WTC11 (cell line): ENCODE measurements at regions not wholly inside any gene's neighbourhood (a gene's known extent, or its start where the extent isn't known, plus 50 kb on each side); places are given as distances from the start of the nearest gene placed in this dataset.

ENCODE experiments used
- ATAC-seq: fragments of 200-7000 bp; cut with Tn5 transposase; 2 replicates; pipeline ENCODE4 v1.10.0; 2021; ENCODE audit warnings: mild to moderate bottlenecking, moderate library complexity
- CTCF ChIA-PET: fragments of 300-600 bp; sonication (Branson Sonifier 250); formaldehyde crosslinking; loops from one replicate; lab custom pipeline; 2021; ENCODE audit warnings: antibody characterized with exemption; lab: Charles Lee
- POLR2A ChIA-PET: fragments of 350-600 bp; sonication (Branson Sonifier 250); formaldehyde crosslinking; loops from one replicate; lab custom pipeline; 2021; ENCODE audit warnings: antibody characterized with exemption; lab: Charles Lee
- DNase-seq: peaks from one replicate; pipeline ENCODE4 v3.0.0; 2021; ENCODE audit warnings: low spot score
- H3K27ac Mint-ChIP-seq: 2 replicates; pipeline ENCODE4 v1.8.0; 2021; ENCODE audit warnings: mixed read lengths
- H3K27me3 Mint-ChIP-seq: 2 replicates; pipeline ENCODE4 v1.8.0; 2021; ENCODE audit warnings: low read depth, mild to moderate bottlenecking, moderate library complexity, mixed read lengths
- H3K36me3 Mint-ChIP-seq: 2 replicates; pipeline ENCODE4 v1.8.0; 2021; ENCODE audit warnings: mixed read lengths
- H3K4me1 Mint-ChIP-seq: 2 replicates; pipeline ENCODE4 v1.8.0; 2022; ENCODE audit warnings: mixed read lengths
- H3K4me3 Mint-ChIP-seq: 2 replicates; pipeline ENCODE4 v1.8.0; 2021; ENCODE audit warnings: mild to moderate bottlenecking, moderate library complexity, mixed read lengths
- H3K9me3 Mint-ChIP-seq: 2 replicates; pipeline ENCODE4 v1.8.0; 2021; ENCODE audit warnings: mixed read lengths
- CBFB ChIP-seq: sonication (generic); formaldehyde crosslinking; IDR thresholded peaks from 2 replicates; pipeline ENCODE4 v1.8.1; 2022; ENCODE audit warnings: mild to moderate bottlenecking, low read depth, missing genetic modification reagents
- EMX1 ChIP-seq: fragments of 250-450 bp; sonication (Bioruptor Pico); IDR thresholded peaks from 2 replicates; pipeline ENCODE4 v1.8.0; 2021; ENCODE audit warnings: mild to moderate bottlenecking
- GTF2I ChIP-seq: fragments of 250-450 bp; sonication (Bioruptor Pico); conservative IDR thresholded peaks from 2 replicates; pipeline ENCODE4 v1.4.0; 2021; ENCODE audit warnings: mild to moderate bottlenecking
- KAT7 ChIP-seq: sonication (generic); formaldehyde crosslinking; IDR thresholded peaks from 2 replicates; pipeline ENCODE4 v1.8.1; 2023; ENCODE audit warnings: missing genetic modification reagents, mild to moderate bottlenecking, borderline replicate concordance
- MYBL2 ChIP-seq: sonication (generic); formaldehyde crosslinking; IDR thresholded peaks from 2 replicates; pipeline ENCODE4 v1.8.1; 2023; ENCODE audit warnings: mild to moderate bottlenecking, moderate library complexity, missing genetic modification reagents
- NFE2L1 ChIP-seq: sonication (generic); formaldehyde crosslinking; IDR thresholded peaks from 2 replicates; pipeline ENCODE4 v1.8.1; 2023; ENCODE audit warnings: missing genetic modification reagents
- NFYB ChIP-seq: sonication (generic); formaldehyde crosslinking; conservative IDR thresholded peaks from 2 replicates; pipeline ENCODE4 v1.8.0; 2022; ENCODE audit warnings: low read depth, missing genetic modification reagents
- NR3C1 ChIP-seq: sonication (generic); formaldehyde crosslinking; conservative IDR thresholded peaks from 2 replicates; pipeline ENCODE4 v1.8.1; 2023; ENCODE audit warnings: low read depth, mild to moderate bottlenecking, missing genetic modification reagents
- PRRX2 ChIP-seq: fragments of 250-450 bp; sonication (Bioruptor Pico); IDR thresholded peaks from 2 replicates; pipeline ENCODE4 v1.8.0; 2021; ENCODE audit warnings: mild to moderate bottlenecking
- ZNF317 ChIP-seq: sonication (generic); formaldehyde crosslinking; IDR thresholded peaks from 2 replicates; pipeline ENCODE4 v1.8.1; 2023; ENCODE audit warnings: low read depth, mild to moderate bottlenecking, moderate library complexity, missing genetic modification reagents, borderline replicate concordance
- ZNF416 ChIP-seq: fragments of 250-450 bp; sonication (Bioruptor Pico); IDR thresholded peaks from 2 replicates; pipeline ENCODE4 v1.9.0; 2021; ENCODE audit warnings: mild to moderate bottlenecking, inconsistent platforms
- TF ChIP-seq, protein P1 (sequence below): sonication (generic); formaldehyde crosslinking; IDR thresholded peaks from 2 replicates; pipeline ENCODE4 v1.8.1; 2023; ENCODE audit warnings: mild to moderate bottlenecking, moderate library complexity, missing genetic modification reagents
- TF ChIP-seq, protein P2 (sequence below): sonication (generic); formaldehyde crosslinking; IDR thresholded peaks from 2 replicates; pipeline ENCODE4 v1.8.0; 2023; ENCODE audit warnings: mild to moderate bottlenecking, missing genetic modification reagents
- TF ChIP-seq, protein P3 (sequence below): sonication (generic); formaldehyde crosslinking; IDR thresholded peaks from 2 replicates; pipeline ENCODE4 v1.8.1; 2022; ENCODE audit warnings: low read depth, missing genetic modification reagents, borderline replicate concordance
- TF ChIP-seq, protein P4 (sequence below): sonication (generic); formaldehyde crosslinking; IDR thresholded peaks from 2 replicates; pipeline ENCODE4 v1.8.1; 2022; ENCODE audit warnings: low read depth, mild to moderate bottlenecking, moderate library complexity, missing genetic modification reagents, borderline replicate concordance
- TF ChIP-seq, protein P5 (sequence below): sonication (generic); formaldehyde crosslinking; IDR thresholded peaks from 2 replicates; pipeline ENCODE4 v1.8.0; 2022; ENCODE audit warnings: mild to moderate bottlenecking, missing genetic modification reagents
- TF ChIP-seq, protein P6 (sequence below): sonication (generic); formaldehyde crosslinking; IDR thresholded peaks from 2 replicates; pipeline ENCODE4 v1.8.0; 2023; ENCODE audit warnings: missing genetic modification reagents, mild to moderate bottlenecking, borderline replicate concordance

DNA sequence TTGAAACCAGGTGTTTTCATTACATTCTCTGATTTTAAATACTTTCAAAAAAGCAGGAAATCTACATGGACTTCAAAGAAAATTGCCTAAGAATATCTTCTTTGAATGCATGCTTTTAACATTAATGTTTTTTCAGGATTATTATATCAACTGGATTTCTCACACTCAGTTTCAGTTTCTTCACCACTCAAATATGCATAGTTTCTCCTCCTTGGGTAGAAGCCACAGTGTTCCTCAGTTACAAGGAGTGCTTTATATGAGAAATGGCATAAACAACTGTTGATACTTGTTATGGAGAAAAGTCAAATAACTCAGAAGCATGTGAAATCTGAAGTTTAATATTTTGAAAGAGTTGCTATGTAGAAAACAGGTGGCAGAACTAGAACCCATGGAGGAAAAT lies 196.9 kb downstream of the DMRTA1 start (continued):
- TF ChIP-seq, protein P1, sequence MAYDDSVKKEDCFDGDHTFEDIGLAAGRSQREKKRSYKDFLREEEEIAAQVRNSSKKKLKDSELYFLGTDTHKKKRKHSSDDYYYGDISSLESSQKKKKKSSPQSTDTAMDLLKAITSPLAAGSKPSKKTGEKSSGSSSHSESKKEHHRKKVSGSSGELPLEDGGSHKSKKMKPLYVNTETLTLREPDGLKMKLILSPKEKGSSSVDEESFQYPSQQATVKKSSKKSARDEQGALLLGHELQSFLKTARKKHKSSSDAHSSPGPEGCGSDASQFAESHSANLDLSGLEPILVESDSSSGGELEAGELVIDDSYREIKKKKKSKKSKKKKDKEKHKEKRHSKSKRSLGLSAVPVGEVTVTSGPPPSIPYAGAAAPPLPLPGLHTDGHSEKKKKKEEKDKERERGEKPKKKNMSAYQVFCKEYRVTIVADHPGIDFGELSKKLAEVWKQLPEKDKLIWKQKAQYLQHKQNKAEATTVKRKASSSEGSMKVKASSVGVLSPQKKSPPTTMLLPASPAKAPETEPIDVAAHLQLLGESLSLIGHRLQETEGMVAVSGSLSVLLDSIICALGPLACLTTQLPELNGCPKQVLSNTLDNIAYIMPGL (CRISPR knock-in tag) = no peak
- TF ChIP-seq NFYB = no peak
- no peak for TF ChIP-seq EMX1

DNA sequence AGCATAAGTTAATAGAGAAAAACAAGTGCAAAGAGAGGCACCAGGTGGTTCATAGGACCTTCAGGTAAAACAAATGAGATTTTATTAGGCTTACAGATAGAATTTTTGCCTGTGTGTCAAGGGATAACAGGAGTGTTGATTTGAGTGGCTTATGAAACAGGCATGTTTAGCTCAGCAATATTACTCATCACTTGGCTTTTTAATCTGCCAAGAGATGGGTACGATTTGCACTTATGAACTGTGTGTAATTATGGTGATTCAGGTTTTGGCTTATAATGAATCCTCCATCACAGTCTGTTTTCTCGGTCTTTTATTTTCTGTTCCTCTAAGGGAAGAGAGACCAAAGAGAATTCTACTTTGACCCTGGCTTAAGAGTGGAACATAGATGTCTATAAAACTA lies 199.3 kb downstream of the DMRTA1 start:
- TF ChIP-seq NR3C1 (no peak), CBFB (CRISPR knock-in tag) (no peak), NFYB (no peak), NFE2L1 (no peak), ZNF416 (CRISPR knock-in tag) (no peak), ZNF317 (no peak), MYBL2 (no peak), GTF2I (CRISPR knock-in tag) (no peak), KAT7 (CRISPR knock-in tag) (no peak), PRRX2 (no peak)
- TF ChIP-seq, protein P2, sequence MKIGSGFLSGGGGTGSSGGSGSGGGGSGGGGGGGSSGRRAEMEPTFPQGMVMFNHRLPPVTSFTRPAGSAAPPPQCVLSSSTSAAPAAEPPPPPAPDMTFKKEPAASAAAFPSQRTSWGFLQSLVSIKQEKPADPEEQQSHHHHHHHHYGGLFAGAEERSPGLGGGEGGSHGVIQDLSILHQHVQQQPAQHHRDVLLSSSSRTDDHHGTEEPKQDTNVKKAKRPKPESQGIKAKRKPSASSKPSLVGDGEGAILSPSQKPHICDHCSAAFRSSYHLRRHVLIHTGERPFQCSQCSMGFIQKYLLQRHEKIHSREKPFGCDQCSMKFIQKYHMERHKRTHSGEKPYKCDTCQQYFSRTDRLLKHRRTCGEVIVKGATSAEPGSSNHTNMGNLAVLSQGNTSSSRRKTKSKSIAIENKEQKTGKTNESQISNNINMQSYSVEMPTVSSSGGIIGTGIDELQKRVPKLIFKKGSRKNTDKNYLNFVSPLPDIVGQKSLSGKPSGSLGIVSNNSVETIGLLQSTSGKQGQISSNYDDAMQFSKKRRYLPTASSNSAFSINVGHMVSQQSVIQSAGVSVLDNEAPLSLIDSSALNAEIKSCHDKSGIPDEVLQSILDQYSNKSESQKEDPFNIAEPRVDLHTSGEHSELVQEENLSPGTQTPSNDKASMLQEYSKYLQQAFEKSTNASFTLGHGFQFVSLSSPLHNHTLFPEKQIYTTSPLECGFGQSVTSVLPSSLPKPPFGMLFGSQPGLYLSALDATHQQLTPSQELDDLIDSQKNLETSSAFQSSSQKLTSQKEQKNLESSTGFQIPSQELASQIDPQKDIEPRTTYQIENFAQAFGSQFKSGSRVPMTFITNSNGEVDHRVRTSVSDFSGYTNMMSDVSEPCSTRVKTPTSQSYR (CRISPR knock-in tag) = no peak
- TF ChIP-seq, protein P3, sequence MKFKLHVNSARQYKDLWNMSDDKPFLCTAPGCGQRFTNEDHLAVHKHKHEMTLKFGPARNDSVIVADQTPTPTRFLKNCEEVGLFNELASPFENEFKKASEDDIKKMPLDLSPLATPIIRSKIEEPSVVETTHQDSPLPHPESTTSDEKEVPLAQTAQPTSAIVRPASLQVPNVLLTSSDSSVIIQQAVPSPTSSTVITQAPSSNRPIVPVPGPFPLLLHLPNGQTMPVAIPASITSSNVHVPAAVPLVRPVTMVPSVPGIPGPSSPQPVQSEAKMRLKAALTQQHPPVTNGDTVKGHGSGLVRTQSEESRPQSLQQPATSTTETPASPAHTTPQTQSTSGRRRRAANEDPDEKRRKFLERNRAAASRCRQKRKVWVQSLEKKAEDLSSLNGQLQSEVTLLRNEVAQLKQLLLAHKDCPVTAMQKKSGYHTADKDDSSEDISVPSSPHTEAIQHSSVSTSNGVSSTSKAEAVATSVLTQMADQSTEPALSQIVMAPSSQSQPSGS = no peak
- TF ChIP-seq, protein P4, sequence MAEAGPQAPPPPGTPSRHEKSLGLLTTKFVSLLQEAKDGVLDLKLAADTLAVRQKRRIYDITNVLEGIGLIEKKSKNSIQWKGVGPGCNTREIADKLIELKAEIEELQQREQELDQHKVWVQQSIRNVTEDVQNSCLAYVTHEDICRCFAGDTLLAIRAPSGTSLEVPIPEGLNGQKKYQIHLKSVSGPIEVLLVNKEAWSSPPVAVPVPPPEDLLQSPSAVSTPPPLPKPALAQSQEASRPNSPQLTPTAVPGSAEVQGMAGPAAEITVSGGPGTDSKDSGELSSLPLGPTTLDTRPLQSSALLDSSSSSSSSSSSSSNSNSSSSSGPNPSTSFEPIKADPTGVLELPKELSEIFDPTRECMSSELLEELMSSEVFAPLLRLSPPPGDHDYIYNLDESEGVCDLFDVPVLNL (CRISPR knock-in tag) = no peak
- TF ChIP-seq, protein P5, sequence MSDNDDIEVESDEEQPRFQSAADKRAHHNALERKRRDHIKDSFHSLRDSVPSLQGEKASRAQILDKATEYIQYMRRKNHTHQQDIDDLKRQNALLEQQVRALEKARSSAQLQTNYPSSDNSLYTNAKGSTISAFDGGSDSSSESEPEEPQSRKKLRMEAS = no peak
- TF ChIP-seq, protein P6, sequence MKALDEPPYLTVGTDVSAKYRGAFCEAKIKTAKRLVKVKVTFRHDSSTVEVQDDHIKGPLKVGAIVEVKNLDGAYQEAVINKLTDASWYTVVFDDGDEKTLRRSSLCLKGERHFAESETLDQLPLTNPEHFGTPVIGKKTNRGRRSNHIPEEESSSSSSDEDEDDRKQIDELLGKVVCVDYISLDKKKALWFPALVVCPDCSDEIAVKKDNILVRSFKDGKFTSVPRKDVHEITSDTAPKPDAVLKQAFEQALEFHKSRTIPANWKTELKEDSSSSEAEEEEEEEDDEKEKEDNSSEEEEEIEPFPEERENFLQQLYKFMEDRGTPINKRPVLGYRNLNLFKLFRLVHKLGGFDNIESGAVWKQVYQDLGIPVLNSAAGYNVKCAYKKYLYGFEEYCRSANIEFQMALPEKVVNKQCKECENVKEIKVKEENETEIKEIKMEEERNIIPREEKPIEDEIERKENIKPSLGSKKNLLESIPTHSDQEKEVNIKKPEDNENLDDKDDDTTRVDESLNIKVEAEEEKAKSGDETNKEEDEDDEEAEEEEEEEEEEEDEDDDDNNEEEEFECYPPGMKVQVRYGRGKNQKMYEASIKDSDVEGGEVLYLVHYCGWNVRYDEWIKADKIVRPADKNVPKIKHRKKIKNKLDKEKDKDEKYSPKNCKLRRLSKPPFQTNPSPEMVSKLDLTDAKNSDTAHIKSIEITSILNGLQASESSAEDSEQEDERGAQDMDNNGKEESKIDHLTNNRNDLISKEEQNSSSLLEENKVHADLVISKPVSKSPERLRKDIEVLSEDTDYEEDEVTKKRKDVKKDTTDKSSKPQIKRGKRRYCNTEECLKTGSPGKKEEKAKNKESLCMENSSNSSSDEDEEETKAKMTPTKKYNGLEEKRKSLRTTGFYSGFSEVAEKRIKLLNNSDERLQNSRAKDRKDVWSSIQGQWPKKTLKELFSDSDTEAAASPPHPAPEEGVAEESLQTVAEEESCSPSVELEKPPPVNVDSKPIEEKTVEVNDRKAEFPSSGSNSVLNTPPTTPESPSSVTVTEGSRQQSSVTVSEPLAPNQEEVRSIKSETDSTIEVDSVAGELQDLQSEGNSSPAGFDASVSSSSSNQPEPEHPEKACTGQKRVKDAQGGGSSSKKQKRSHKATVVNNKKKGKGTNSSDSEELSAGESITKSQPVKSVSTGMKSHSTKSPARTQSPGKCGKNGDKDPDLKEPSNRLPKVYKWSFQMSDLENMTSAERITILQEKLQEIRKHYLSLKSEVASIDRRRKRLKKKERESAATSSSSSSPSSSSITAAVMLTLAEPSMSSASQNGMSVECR (CRISPR knock-in tag) = no peak
- Mint-ChIP-seq H3K4me1 (0 out of 2 replicates have a peak, but pooled peaks cover 2% of the 10 kb centered on the region), H3K9me3 (peaks cover 3% of the 10 kb centered on the region), H3K27ac (no peak overlapping the region), H3K27me3 (no peaks in the 10 kb centered on the region), H3K4me3 (no peak overlapping the region), H3K36me3 (no peaks in the 10 kb centered on the region)
- ATAC-seq (no peak), DNase-seq (no peak)
- POLR2A ChIA-PET = no interaction called here
- CTCF ChIA-PET = no interaction called here
